Colonic mucosa (tissue), 4 donors: ENCODE measurements at regions not wholly inside any gene's neighbourhood (a gene's known extent, or its start where the extent isn't known, plus 50 kb on each side); places are given as distances from the start of the nearest gene placed in this dataset.

ENCODE experiments used
- DNase-seq: peaks from one replicate; pipeline ENCODE4 v3.0.0-alpha.2; 2020
- H3K27ac ChIP-seq: fragments of 200-600 bp; one replicate; pipeline ENCODE4 v1.8.0; 2021
- H3K27me3 ChIP-seq: fragments of 200-600 bp; one replicate; pipeline ENCODE4 v1.8.0; 2021
- H3K36me3 ChIP-seq: fragments of 200-600 bp; one replicate; pipeline ENCODE4 v1.8.0; 2021
- H3K4me1 ChIP-seq: fragments of 200-600 bp; one replicate; pipeline ENCODE4 v1.8.0; 2021; ENCODE audit warnings: mild to moderate bottlenecking
- H3K4me3 ChIP-seq: fragments of 200-600 bp; one replicate; pipeline ENCODE4 v1.8.0; 2021
- H3K9ac ChIP-seq, 2 donors: one replicate each; pipeline ENCODE4 v1.7.0; 2013; ENCODE audit warnings: control low read depth in 2 of 2, low read depth in 2 of 2, low read length in 2 of 2
- H3K9me3 ChIP-seq: fragments of 200-600 bp; one replicate; pipeline ENCODE4 v1.8.0; 2021
- CTCF ChIP-seq: fragments of 200-600 bp; IDR thresholded peaks from one replicate; pipeline ENCODE4 v1.8.0; 2022; ENCODE audit warnings: antibody characterized with exemption, mild to moderate bottlenecking
- intact Hi-C: fragments of 100-400 bp; cut with DNase I; formaldehyde crosslinking; loops from one replicate; pipeline ENCODE4 v1.14.1; 2022
- donor health status: healthy.
- donor health status: DM: no; HTN: no; CAD: no.
- donor health status: DM: no; HTN: no; CAD: no.

DNA sequence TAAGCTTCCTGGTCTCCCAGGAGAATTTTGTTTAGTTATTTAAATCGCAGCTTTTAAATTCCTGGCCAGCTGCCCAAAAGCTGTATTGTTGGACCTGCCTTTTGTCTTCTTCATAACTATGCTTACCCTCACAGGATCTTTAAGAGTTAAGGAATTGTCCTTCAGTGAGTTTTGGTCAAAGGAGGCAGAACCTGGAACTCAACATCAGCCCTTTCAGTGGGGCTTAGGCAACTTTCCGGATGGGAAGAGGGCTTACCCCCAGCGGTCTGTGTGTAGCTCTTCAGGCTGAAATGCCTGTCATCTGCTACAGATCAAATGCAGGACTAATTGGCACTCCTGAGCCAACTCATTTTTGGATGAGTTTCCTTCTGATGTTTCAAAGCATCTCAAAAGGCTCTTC is 402.6 kb downstream of the SIPA1L2 start:
- H3K9me3 ChIP-seq, result no peaks in the 10 kb centered on the region
- no peaks in the 10 kb centered on the region for H3K27me3 ChIP-seq
- no peak overlapping the region for H3K27ac ChIP-seq
- no peaks in the 10 kb centered on the region for H3K36me3 ChIP-seq
- no peaks in the 10 kb centered on the region for H3K4me1 ChIP-seq
- no peak overlapping the region for H3K9ac ChIP-seq
- no peak for TF ChIP-seq CTCF
- intact Hi-C loops, result no loop called here
- no peak for DNase-seq
- no peak overlapping the region for H3K4me3 ChIP-seq

DNA sequence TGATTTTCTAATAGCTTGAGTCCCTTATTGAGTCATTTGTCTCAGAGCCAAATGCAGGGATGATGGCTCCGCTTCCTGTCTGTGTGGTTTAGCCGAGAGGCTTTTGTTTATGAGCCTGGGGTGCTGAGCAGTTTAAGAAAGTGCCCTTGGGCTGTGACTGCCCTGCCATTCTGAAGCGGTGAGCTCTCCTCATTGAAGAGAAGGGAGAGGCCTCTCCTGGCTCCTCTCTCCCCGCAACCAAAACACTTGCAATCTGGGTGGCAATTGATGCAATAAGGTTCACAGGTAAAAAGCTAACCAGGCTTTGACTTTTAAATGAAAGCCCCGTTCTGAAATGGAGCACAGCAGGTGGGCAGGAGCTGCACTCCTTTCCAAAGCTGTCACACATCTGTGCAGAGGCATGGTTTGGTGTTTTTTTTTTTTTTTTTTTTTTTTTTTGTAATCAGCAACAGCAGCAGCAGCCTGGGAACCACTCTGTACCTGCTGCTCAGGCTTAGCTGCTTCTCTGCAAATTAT is 403.7 kb downstream of the SIPA1L2 start:
- intact Hi-C loops, result no loop called here
- DNase-seq, result no peak
- TF ChIP-seq CTCF, result no peak
- H3K36me3 ChIP-seq, result no peaks in the 10 kb centered on the region
- no peaks in the 10 kb centered on the region for H3K4me1 ChIP-seq
- H3K27me3 ChIP-seq, result no peaks in the 10 kb centered on the region
- no peaks in the 10 kb centered on the region for H3K9me3 ChIP-seq
- no peak overlapping the region for H3K9ac ChIP-seq
- no peak overlapping the region for H3K27ac ChIP-seq
- no peak overlapping the region for H3K4me3 ChIP-seq

- intact Hi-C loops, result no loop called here
- Histone ChIP-seq H3K27ac (no peak overlapping the region), H3K9ac (no peak overlapping the region), H3K9me3 (no peaks in the 10 kb centered on the region), H3K4me3 (no peak overlapping the region), H3K36me3 (no peaks in the 10 kb centered on the region), H3K4me1 (no peaks in the 10 kb centered on the region), H3K27me3 (no peaks in the 10 kb centered on the region)
- DNase-seq, result no peak
- no peak for TF ChIP-seq CTCF
These were observed 404.4 kb downstream of the SIPA1L2 start for GRCh38 chr1:232225336-232226131.

GRCh38 chr1:232223887-232224286 is 406.0 kb downstream of the SIPA1L2 start:
- Histone ChIP-seq H3K9me3 (no peaks in the 10 kb centered on the region), H3K27me3 (no peaks in the 10 kb centered on the region), H3K36me3 (no peaks in the 10 kb centered on the region), H3K4me1 (no peaks in the 10 kb centered on the region), H3K27ac (no peak overlapping the region), H3K4me3 (no peak overlapping the region), H3K9ac (no peak overlapping the region)
- DNase-seq, result no peak
- TF ChIP-seq CTCF, result no peak
- intact Hi-C loops, result no loop called here

DNA sequence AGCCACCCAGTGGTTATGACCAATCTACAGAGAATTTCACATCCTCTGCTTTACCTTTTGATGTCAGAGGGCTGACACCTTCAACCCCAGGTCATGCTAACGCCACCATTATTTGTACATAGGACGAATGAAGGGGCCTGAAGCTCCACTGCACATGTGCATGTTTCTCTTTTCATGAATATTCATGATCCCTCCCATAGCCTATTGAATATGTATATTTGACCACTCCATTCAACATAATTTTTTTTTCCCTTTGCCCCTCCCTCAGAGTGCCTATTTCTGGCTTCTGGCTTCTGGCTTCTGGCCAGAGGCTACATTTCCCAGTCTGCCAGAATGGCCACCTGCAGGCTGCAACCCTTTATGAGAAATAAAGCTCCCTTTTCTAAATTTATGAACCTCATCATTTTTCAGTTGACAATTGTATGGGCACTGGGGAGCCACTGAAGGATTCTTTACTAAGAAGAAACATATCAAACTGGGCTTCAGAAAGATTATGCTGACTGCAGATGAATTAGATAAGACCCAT is 406.7 kb downstream of the SIPA1L2 start:
- no peaks in the 10 kb centered on the region for H3K9me3 ChIP-seq
- no peak overlapping the region for H3K27ac ChIP-seq
- no peak overlapping the region for H3K9ac ChIP-seq
- no peaks in the 10 kb centered on the region for H3K27me3 ChIP-seq
- H3K4me1 ChIP-seq, result no peaks in the 10 kb centered on the region
- H3K4me3 ChIP-seq, result no peak overlapping the region
- no peaks in the 10 kb centered on the region for H3K36me3 ChIP-seq
- intact Hi-C loops, result no loop called here
- TF ChIP-seq CTCF, result no peak
- no peak for DNase-seq
